SU-DHL-6 (cell line): ENCODE measurements at regions not wholly inside any gene's neighbourhood (a gene's known extent, or its start where the extent isn't known, plus 50 kb on each side); places are given as distances from the start of the nearest gene placed in this dataset.
A peak's percentile ranks its signal among the peaks of the same experiment; 100 is the strongest.

Source experiments
- H2AFZ ChIP-seq: fragments of 200-600 bp; sonication (generic); 2 replicates; pipeline ENCODE4 v1.6.1; 2014; ENCODE audit warnings: low read depth, mild to moderate bottlenecking, moderate library complexity, mixed read lengths, antibody characterized with exemption, low read length; ENCODE audit not compliant: severe bottlenecking
- H3F3A ChIP-seq: fragments of 200-600 bp; shearing (Covaris generic); 2 replicates; pipeline ENCODE4 v1.6.0; 2016; ENCODE audit warnings: antibody characterized with exemption, mild to moderate bottlenecking; ENCODE audit not compliant: insufficient read depth
- H3K27ac ChIP-seq: fragments of 200-600 bp; sonication (generic); 2 replicates; pipeline ENCODE4 v1.5.1; 2016; ENCODE audit warnings: low read depth, mild to moderate bottlenecking, low read length, moderate library complexity, mixed read lengths
- H3K27me3 ChIP-seq: fragments of 200-600 bp; sonication (generic), shearing (Covaris generic); 2 replicates; pipeline ENCODE4 v1.6.0; 2014; ENCODE audit warnings: mild to moderate bottlenecking, low read length
- H3K36me3 ChIP-seq: fragments of 200-600 bp; sonication (generic); 2 replicates; pipeline ENCODE4 v1.6.1; 2014; ENCODE audit warnings: mild to moderate bottlenecking, low read length, mixed read lengths
- H3K4me2 ChIP-seq: fragments of 300-600, 200-600 bp; shearing (Covaris generic), sonication (generic); 2 replicates; pipeline ENCODE4 v1.6.0; 2014; ENCODE audit warnings: low read length, low read depth, mild to moderate bottlenecking; ENCODE audit not compliant: poor library complexity, severe bottlenecking
- H3K4me3 ChIP-seq: fragments of 200-600 bp; sonication (generic); 2 replicates; pipeline ENCODE4 v1.5.1; 2014; ENCODE audit warnings: antibody characterized with exemption, low read length, mild to moderate bottlenecking, mixed read lengths; ENCODE audit not compliant: insufficient read depth, poor library complexity, severe bottlenecking
- H3K79me2 ChIP-seq: fragments of 200-600 bp; sonication (generic); 2 replicates; pipeline ENCODE4 v1.6.1; 2014; ENCODE audit warnings: mild to moderate bottlenecking, low read length, moderate library complexity; ENCODE audit not compliant: insufficient read depth
- H3K9ac ChIP-seq: fragments of 200-600 bp; sonication (generic); 2 replicates; pipeline ENCODE4 v1.7.0; 2014; ENCODE audit warnings: mild to moderate bottlenecking, low read length
- H3K9me2 ChIP-seq: fragments of 200-600 bp; sonication (generic); replicated peaks from 2 replicates; pipeline ENCODE4 v1.6.1; 2014; ENCODE audit warnings: low read length; ENCODE audit not compliant: insufficient read depth
- H3K9me3 ChIP-seq: fragments of 200-600 bp; sonication (generic); 2 replicates; pipeline ENCODE4 v1.6.1; 2014; ENCODE audit warnings: low read length, mixed read lengths; ENCODE audit not compliant: insufficient read depth
- H4K20me1 ChIP-seq: fragments of 200-600 bp; sonication (generic); 2 replicates; pipeline ENCODE4 v1.6.1; 2014; ENCODE audit warnings: low read depth, mild to moderate bottlenecking, antibody characterized with exemption, low read length, moderate library complexity, mixed read lengths
- EZH2phosphoT487 ChIP-seq: fragments of 200-600 bp; sonication (generic), shearing (Covaris generic); conservative IDR thresholded peaks from 2 replicates; pipeline ENCODE4 v1.6.1; 2018; ENCODE audit warnings: mild to moderate bottlenecking, antibody characterized with exemption, low read length, moderate library complexity, mixed read lengths
- TF ChIP-seq, protein P1 (sequence below): fragments of 200-600 bp; sonication (generic); IDR thresholded peaks from one replicate; pipeline ENCODE4 v1.5.1; 2017; ENCODE audit warnings: antibody characterized with exemption, mild to moderate bottlenecking, low read length, moderate library complexity; ENCODE audit not compliant: insufficient read depth, poor library complexity, severe bottlenecking

DNA sequence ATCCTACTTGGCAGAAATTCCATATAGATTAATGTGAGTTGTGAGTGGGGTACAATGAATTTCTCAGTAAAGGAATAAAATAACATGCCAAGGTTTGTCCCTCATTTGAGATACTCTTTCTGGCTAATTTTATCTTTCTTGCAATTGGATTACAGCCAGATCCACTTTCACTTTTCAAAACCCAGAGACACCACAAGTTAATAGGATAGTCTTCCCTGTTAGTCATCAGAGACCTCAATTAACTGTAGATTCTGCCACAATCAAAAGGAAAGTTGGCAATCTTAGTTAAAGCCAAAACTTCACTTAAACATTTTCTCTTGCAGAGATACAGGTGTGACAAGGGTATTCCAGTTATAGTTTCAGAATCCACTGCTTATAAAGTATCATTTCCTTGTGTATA is 91.4 kb upstream of the PHYHIPL start:
- Histone ChIP-seq H3K9me3 (no peaks in the 10 kb centered on the region), H3K4me3 (no peak overlapping the region), H3K27me3 (no peaks in the 10 kb centered on the region), H3K4me2 (no peak overlapping the region), H3K9me2 (no peaks in the 10 kb centered on the region), H3K79me2 (no peaks in the 10 kb centered on the region), H3K9ac (no peak overlapping the region), H4K20me1 (no peaks in the 10 kb centered on the region), H3K36me3 (no peaks in the 10 kb centered on the region), H3K27ac (no peak overlapping the region), H2AFZ (no peak overlapping the region), H3F3A (no peaks in the 10 kb centered on the region)
- TF ChIP-seq EZH2phosphoT487, result no peak
- TF ChIP-seq, protein P1, sequence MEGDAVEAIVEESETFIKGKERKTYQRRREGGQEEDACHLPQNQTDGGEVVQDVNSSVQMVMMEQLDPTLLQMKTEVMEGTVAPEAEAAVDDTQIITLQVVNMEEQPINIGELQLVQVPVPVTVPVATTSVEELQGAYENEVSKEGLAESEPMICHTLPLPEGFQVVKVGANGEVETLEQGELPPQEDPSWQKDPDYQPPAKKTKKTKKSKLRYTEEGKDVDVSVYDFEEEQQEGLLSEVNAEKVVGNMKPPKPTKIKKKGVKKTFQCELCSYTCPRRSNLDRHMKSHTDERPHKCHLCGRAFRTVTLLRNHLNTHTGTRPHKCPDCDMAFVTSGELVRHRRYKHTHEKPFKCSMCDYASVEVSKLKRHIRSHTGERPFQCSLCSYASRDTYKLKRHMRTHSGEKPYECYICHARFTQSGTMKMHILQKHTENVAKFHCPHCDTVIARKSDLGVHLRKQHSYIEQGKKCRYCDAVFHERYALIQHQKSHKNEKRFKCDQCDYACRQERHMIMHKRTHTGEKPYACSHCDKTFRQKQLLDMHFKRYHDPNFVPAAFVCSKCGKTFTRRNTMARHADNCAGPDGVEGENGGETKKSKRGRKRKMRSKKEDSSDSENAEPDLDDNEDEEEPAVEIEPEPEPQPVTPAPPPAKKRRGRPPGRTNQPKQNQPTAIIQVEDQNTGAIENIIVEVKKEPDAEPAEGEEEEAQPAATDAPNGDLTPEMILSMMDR, result no peak

DNA sequence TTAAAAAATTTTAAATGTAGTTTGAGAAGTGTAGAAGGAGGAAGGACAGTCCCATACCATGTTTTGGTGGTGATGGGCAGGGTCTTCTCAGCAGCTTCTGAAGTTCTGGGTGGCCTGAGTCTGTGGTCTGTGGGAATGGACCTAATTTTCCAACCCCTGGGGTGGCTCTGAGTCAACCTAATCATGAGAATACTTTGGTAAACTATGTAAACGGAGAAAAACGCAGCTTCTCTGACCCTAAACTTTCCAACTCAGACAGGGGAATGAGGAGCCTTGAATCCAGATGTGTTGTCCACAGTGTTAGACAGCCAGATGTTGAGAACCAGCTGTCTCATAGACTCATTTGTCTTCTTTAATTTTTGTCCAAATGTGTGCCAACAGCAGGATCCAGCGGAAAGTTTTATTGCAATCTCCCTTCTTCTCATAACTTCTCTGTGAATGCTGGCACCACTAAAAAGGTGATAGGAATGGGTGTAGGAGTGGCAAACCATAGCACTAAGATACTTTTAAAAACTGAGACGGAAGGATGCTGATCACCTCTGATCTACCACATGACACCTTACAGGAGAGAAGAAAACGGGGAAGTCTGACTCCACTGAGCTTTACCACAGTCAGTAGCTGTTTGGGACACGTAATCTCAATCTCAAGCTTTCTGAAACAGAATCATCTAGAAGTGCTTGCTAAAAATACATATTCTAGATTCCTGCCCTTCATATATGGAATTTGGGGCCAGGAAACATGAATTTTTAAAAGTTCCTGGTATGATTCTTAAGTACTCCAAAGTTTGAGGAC is 90.5 kb upstream of the PHYHIPL start:
- H3K4me3 ChIP-seq, result no peak overlapping the region
- H3F3A ChIP-seq, result no peaks in the 10 kb centered on the region
- H3K27me3 ChIP-seq, result no peaks in the 10 kb centered on the region
- no peaks in the 10 kb centered on the region for H3K9me2 ChIP-seq
- no peaks in the 10 kb centered on the region for H4K20me1 ChIP-seq
- TF ChIP-seq, protein P1, result no peak
- no peak for TF ChIP-seq EZH2phosphoT487
- H3K9ac ChIP-seq, result no peak overlapping the region
- no peaks in the 10 kb centered on the region for H3K79me2 ChIP-seq
- H3K4me2 ChIP-seq, result no peak overlapping the region
- H2AFZ ChIP-seq, result peak overlapping the region; percentile 14
- no peak overlapping the region for H3K27ac ChIP-seq
- H3K9me3 ChIP-seq, result no peaks in the 10 kb centered on the region
- H3K36me3 ChIP-seq, result no peaks in the 10 kb centered on the region

DNA sequence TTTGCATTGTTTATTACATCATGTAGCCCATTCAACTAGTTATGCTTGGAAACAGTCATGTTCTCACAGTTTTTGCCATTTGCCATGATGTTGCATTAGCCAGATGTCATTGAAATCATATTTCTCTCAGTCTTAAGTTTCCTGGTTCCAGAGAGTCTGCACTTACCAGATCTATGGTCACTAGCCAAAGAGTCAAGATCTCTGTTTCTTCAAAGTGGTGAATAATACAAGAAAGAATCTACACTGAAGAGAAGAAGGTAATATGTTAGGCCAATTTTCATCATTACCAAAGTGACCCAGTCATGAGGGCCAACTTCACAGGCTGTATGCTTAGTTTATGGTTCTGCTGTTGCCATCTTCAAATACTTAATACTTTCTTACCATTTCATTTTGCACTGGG is 89.0 kb upstream of the PHYHIPL start:
- Histone ChIP-seq H2AFZ (no peak overlapping the region), H4K20me1 (no peaks in the 10 kb centered on the region), H3K9ac (no peak overlapping the region), H3K9me2 (no peaks in the 10 kb centered on the region), H3K79me2 (no peaks in the 10 kb centered on the region), H3K9me3 (no peaks in the 10 kb centered on the region), H3K4me2 (no peak overlapping the region), H3K27me3 (no peaks in the 10 kb centered on the region), H3K36me3 (no peaks in the 10 kb centered on the region), H3K4me3 (no peak overlapping the region), H3F3A (no peaks in the 10 kb centered on the region), H3K27ac (no peak overlapping the region)
- TF ChIP-seq EZH2phosphoT487, result no peak
- TF ChIP-seq, protein P1, result no peak
